Upper lobe of left lung (tissue), 6 donors: ENCODE measurements at regions not wholly inside any gene's neighbourhood (a gene's known extent, or its start where the extent isn't known, plus 50 kb on each side); places are given as distances from the start of the nearest gene placed in this dataset.

ENCODE experiments used
- ATAC-seq, 2 donors: fragments of 200-7000 bp; cut with Tn5 transposase; one replicate each; pipeline ENCODE4 v1.9.1; 2022; ENCODE audit warnings: mild to moderate bottlenecking in 2 of 2, moderate library complexity in 2 of 2; ENCODE audit not compliant: low FRiP score in 2 of 2
- DNase-seq, 2 donors: peaks; one replicate each; pipeline ENCODE4 v3.0.0-alpha.2; 2019 to 2020
- H3K27ac ChIP-seq, 4 donors: fragments of 200-600 bp; sonication (generic); one replicate each; pipeline ENCODE4 v1.5.1; 2016 to 2019
- H3K27me3 ChIP-seq, 4 donors: fragments of 200-600 bp; sonication (generic); one replicate each; pipeline ENCODE4 v1.5.1; 2017 to 2019
- H3K36me3 ChIP-seq, 4 donors: fragments of 200-600 bp; sonication (generic); one replicate each; pipeline ENCODE4 v1.5.1; 2016 to 2019
- H3K4me1 ChIP-seq, 4 donors: fragments of 200-600 bp; sonication (generic); one replicate each; pipeline ENCODE4 v1.5.1; 2018 to 2019
- H3K4me3 ChIP-seq, 4 donors: fragments of 200-600 bp; sonication (generic); one replicate each; pipeline ENCODE4 v1.5.1; 2017 to 2019; ENCODE audit warnings: mild to moderate bottlenecking in 2 of 4, moderate library complexity in 1 of 4
- H3K9me3 ChIP-seq, 4 donors: fragments of 200-600 bp; sonication (generic); one replicate each; pipeline ENCODE4 v1.5.1; 2018 to 2019
- EP300 ChIP-seq, 4 donors: sonication (generic); formaldehyde crosslinking; IDR thresholded peaks; one replicate each; pipeline ENCODE4 v1.5.1; 2017; ENCODE audit warnings: antibody characterized with exemption in 4 of 4, control low read depth in 2 of 4
- POLR2A ChIP-seq, 4 donors: fragments of 450-650 bp; IDR thresholded peaks; one replicate each; pipeline ENCODE4 v1.5.1; 2016 to 2017; ENCODE audit warnings: antibody characterized with exemption in 4 of 4, mild to moderate bottlenecking in 2 of 4
- POLR2AphosphoS5 ChIP-seq, 2 donors: sonication (generic); formaldehyde crosslinking; IDR thresholded peaks; one replicate each; pipeline ENCODE4 v1.5.1; 2017; ENCODE audit warnings: antibody characterized with exemption in 2 of 2
- WGBS, 2 donors: methylation state at CpG; one replicate each; pipeline ENCODE4 v1.1.5; 2017 to 2018; 5-methylcytosine and 5-hydroxymethylcytosine counted together
- TF ChIP-seq, protein P1 (sequence below), 6 experiments: fragments of 450-650 bp in 4 of 6; fragments of 200-600 bp in 2 of 6; sonication (generic) in 2 of 6; IDR thresholded peaks; one replicate each; pipeline ENCODE4 v1.5.1; 2016 to 2019; ENCODE audit warnings: antibody characterized with exemption in 6 of 6
- donor health status: DM: no; HTN: no; CAD: no; lungs with moderate emphysema.
- donor health status: DM: no; HTN: yes; CAD: no; lungs with severe emphysema.

DNA sequence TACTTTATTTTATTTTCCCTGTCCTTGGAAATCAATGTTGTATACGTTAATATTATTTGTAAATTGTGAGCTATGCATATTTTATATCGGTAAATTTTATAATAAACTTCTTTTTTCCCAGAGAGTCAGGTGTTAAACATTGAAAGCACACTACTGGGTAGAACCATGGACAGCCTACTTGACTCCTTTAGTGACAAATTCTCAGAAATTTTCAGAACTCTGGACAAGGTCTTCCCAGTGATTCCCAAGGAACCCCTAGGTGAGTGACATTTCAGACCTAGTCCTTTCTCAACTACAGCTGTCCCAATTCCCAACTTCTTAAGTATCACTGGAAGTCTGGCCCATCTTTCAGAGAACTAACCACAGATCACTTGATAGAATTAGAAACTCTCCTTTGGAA, 107.2 kb downstream of the RCN1 start:
- TF ChIP-seq POLR2A (IDR thresholded peaks at IDR 0.05), result no peak
- no peak for TF ChIP-seq EP300 (IDR thresholded peaks at IDR 0.05)
- no peak for TF ChIP-seq POLR2AphosphoS5 (IDR thresholded peaks at IDR 0.05)
- TF ChIP-seq, protein P1, sequence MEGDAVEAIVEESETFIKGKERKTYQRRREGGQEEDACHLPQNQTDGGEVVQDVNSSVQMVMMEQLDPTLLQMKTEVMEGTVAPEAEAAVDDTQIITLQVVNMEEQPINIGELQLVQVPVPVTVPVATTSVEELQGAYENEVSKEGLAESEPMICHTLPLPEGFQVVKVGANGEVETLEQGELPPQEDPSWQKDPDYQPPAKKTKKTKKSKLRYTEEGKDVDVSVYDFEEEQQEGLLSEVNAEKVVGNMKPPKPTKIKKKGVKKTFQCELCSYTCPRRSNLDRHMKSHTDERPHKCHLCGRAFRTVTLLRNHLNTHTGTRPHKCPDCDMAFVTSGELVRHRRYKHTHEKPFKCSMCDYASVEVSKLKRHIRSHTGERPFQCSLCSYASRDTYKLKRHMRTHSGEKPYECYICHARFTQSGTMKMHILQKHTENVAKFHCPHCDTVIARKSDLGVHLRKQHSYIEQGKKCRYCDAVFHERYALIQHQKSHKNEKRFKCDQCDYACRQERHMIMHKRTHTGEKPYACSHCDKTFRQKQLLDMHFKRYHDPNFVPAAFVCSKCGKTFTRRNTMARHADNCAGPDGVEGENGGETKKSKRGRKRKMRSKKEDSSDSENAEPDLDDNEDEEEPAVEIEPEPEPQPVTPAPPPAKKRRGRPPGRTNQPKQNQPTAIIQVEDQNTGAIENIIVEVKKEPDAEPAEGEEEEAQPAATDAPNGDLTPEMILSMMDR (IDR thresholded peaks at IDR 0.05), result no peak
- no peak for ATAC-seq
- H3K36me3 ChIP-seq, result no peaks in the 10 kb centered on the region
- H3K27me3 ChIP-seq, result no peaks in the 10 kb centered on the region
- DNase-seq, result no peak
- no peaks in the 10 kb centered on the region for H3K9me3 ChIP-seq
- WGBS, 2 donors, result 80 to 83% methylated on average over 2 of the region's 2 CpGs
- no peaks in the 10 kb centered on the region for H3K4me1 ChIP-seq
- H3K4me3 ChIP-seq, result no peak overlapping the region
- H3K27ac ChIP-seq, result no peak overlapping the region

DNA sequence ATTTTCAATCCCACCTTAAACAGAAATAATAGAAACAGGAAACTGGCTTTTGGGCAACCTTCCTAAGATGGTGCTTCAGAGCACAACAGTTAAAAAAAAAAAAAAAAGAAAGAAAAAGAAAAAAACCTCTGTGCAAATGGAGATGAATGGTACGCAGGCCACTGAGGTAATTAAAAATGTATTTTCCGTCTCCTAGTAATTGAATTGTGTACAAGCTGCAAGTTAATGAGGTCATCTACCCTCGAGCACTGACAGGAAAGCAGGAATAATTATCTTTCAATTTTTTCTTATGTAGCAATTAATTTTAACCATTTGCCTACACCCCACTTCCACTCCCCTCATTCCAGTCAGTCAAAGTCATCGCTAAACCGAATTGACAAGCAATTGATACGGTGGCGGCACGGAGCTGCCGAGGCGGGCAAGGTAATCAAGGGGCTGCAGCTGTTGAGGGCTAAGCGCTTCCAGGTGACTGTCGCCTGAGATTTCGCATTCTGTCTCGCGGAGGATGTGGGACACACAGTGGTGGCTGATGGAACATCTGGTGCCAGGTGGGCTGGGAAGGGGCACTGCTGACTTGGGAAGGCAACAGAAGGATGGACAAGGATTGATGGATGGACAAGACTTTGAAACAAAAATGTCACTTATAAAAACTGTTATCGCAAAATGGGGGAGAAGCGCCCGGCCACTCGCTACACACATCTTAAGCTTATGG, 109.4 kb downstream of the RCN1 start:
- H3K27ac ChIP-seq, result no peak overlapping the region
- no peak overlapping the region for H3K4me3 ChIP-seq
- 83 to 87% methylated on average over 19 of the region's 19 CpGs for WGBS, 2 donors
- no peaks in the 10 kb centered on the region for H3K36me3 ChIP-seq
- H3K9me3 ChIP-seq, result no peaks in the 10 kb centered on the region
- H3K27me3 ChIP-seq, result no peaks in the 10 kb centered on the region
- TF ChIP-seq POLR2A (IDR thresholded peaks at IDR 0.05), result no peak
- TF ChIP-seq POLR2AphosphoS5 (IDR thresholded peaks at IDR 0.05), result no peak
- TF ChIP-seq, protein P1 (IDR thresholded peaks at IDR 0.05), result no peak
- no peak for TF ChIP-seq EP300 (IDR thresholded peaks at IDR 0.05)
- DNase-seq (peak in 1 of 2 donors; percentile 24), ATAC-seq (no peak)
- no peaks in the 10 kb centered on the region for H3K4me1 ChIP-seq

DNA sequence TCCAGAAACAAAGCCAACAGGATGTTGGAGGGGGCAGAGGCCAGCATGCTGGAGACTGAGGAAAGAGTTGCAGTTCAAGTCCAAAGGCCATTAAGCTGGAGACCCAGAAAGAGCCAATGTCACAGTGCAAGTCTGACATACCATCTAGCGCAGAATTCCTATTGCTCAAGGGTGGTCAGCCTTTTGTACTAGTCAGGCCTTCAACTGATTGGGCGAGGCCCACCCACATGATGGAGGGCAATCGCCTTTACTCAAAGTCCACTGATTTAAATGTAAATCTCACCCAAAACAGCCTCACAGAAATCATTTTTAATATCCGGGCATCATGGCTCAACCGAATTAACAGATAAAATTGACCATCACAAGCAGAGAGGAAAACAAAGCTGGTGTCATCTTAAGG, 113.9 kb downstream of the RCN1 start:
- no peak overlapping the region for H3K27ac ChIP-seq
- WGBS, 2 donors, result 77 to 94% methylated on average over 5 of the region's 5 CpGs
- no peaks in the 10 kb centered on the region for H3K4me1 ChIP-seq
- no peak overlapping the region for H3K4me3 ChIP-seq
- H3K27me3 ChIP-seq, result no peaks in the 10 kb centered on the region
- DNase-seq (no peak), ATAC-seq (no peak)
- no peaks in the 10 kb centered on the region for H3K36me3 ChIP-seq
- H3K9me3 ChIP-seq, result no peaks in the 10 kb centered on the region
- TF ChIP-seq EP300 (IDR thresholded peaks at IDR 0.05) (no peak), POLR2A (IDR thresholded peaks at IDR 0.05) (no peak), POLR2AphosphoS5 (IDR thresholded peaks at IDR 0.05) (no peak)
- TF ChIP-seq, protein P1 (IDR thresholded peaks at IDR 0.05), result no peak

DNA sequence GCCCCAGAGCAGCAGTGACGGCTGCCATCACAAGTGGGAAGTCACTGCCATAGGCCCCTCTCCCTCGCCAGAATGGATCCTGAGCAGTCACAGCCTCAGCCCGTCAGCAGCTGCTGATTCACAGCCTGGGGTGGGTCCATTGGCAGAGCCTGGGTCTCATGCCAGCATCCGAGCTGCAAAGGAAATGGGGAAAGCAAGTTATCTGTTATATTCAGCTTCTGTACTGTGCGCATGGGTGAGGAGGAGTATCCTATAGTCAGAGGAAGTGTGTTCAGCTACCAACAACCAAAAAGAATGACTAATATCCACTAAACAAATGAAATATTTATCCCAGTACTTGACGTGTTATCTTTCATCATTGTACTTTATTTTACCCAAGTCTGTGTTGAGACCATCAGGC, 119.7 kb downstream of the RCN1 start:
- no peak overlapping the region for H3K27ac ChIP-seq
- ATAC-seq, result no peak

More for the DNA sequence above, 119.7 kb downstream of the RCN1 start:
- H3K9me3 ChIP-seq, result no peaks in the 10 kb centered on the region
- H3K36me3 ChIP-seq, result no peaks in the 10 kb centered on the region
- no peaks in the 10 kb centered on the region for H3K27me3 ChIP-seq
- H3K4me3 ChIP-seq, result no peak overlapping the region
- no peak for DNase-seq
- TF ChIP-seq EP300 (IDR thresholded peaks at IDR 0.05), result no peak
- TF ChIP-seq, protein P1 (IDR thresholded peaks at IDR 0.05), result no peak
- no peak for TF ChIP-seq POLR2A (IDR thresholded peaks at IDR 0.05)
- no peak for TF ChIP-seq POLR2AphosphoS5 (IDR thresholded peaks at IDR 0.05)
- no peaks in the 10 kb centered on the region for H3K4me1 ChIP-seq
- WGBS, 2 donors, result 22 to 29% methylated on average over 4 to 6 of the region's 6 CpGs
